CD4-positive, CD25-positive, alpha-beta regulatory T cell (primary cell): ENCODE measurements at regions not wholly inside any gene's neighbourhood (a gene's known extent, or its start where the extent isn't known, plus 50 kb on each side); places are given as distances from the start of the nearest gene placed in this dataset.

Experiments used
- ATAC-seq, 2 donors: fragments of 150-1000 bp; cut with Tn5 transposase; one replicate each; pipeline ENCODE4 v1.10.0; 2021; ENCODE audit warnings: low read depth in 2 of 2, moderate number of reproducible peaks in 2 of 2, moderate library complexity in 1 of 2
- DNase-seq, 3 donors: peaks; one replicate each; pipeline versions ENCODE4 v3.0.0 to v3.0.0-alpha.2; 2012 to 2022; ENCODE audit warnings: mixed read lengths in 1 of 3
- H3K27ac ChIP-seq: one replicate; pipeline ENCODE4 v1.7.0; 2013; ENCODE audit warnings: mild to moderate bottlenecking, low read length; ENCODE audit not compliant: insufficient read depth, poor library complexity, severe bottlenecking
- H3K27me3 ChIP-seq: one replicate; pipeline ENCODE4 v1.7.0; 2013; ENCODE audit warnings: low read length; ENCODE audit not compliant: control insufficient read depth, insufficient read depth
- H3K36me3 ChIP-seq: one replicate; pipeline ENCODE4 v1.7.0; 2013; ENCODE audit warnings: mild to moderate bottlenecking, low read length, moderate library complexity; ENCODE audit not compliant: control insufficient read depth, insufficient read depth
- H3K4me1 ChIP-seq: 2 replicates; pipeline ENCODE4 v1.7.0; 2013; ENCODE audit warnings: mild to moderate bottlenecking, low read length; ENCODE audit not compliant: insufficient read depth, control insufficient read depth, poor library complexity, severe bottlenecking
- H3K4me3 ChIP-seq: one replicate; pipeline ENCODE4 v1.7.0; 2013; ENCODE audit warnings: low read depth, mild to moderate bottlenecking, low read length, moderate library complexity
- H3K9me3 ChIP-seq, 2 experiments: 1 replicate in 1 of 2; 2 replicates in 1 of 2; pipeline ENCODE4 v1.7.0; 2013; ENCODE audit warnings: low read length in 2 of 2, mild to moderate bottlenecking in 1 of 2, moderate library complexity in 1 of 2; ENCODE audit not compliant: control insufficient read depth in 2 of 2
- H3K27ac Mint-ChIP-seq, 3 donors: one replicate each; pipeline ENCODE4 v1.8.0; 2020 to 2022; ENCODE audit warnings: mild to moderate bottlenecking in 3 of 3, mixed read lengths in 3 of 3, moderate library complexity in 2 of 3
- H3K27me3 Mint-ChIP-seq: one replicate; pipeline ENCODE4 v1.8.0; 2022; ENCODE audit warnings: mild to moderate bottlenecking, mixed read lengths
- H3K36me3 Mint-ChIP-seq: one replicate; pipeline ENCODE4 v1.8.0; 2020; ENCODE audit warnings: mixed read lengths
- H3K4me1 Mint-ChIP-seq, 4 donors: one replicate each; pipeline ENCODE4 v1.8.0; 2020 to 2022; ENCODE audit warnings: mixed read lengths in 4 of 4, mild to moderate bottlenecking in 1 of 4
- H3K4me3 Mint-ChIP-seq, 4 donors: one replicate each; pipeline ENCODE4 v1.8.0; 2020 to 2022; ENCODE audit warnings: mild to moderate bottlenecking in 4 of 4, mixed read lengths in 4 of 4, moderate library complexity in 3 of 4
- H3K9me3 Mint-ChIP-seq, 7 donors: one replicate each; pipeline ENCODE4 v1.8.0; 2020 to 2022; ENCODE audit warnings: mixed read lengths in 7 of 7, mild to moderate bottlenecking in 3 of 7, moderate library complexity in 2 of 7

- peaks cover 0 to 7% (median 2%) of the 10 kb centered on the region in 7 donors for H3K9me3 Mint-ChIP-seq
- Histone ChIP-seq H3K27ac (no peak overlapping the region), H3K4me3 (no peak overlapping the region), H3K27me3 (peaks cover 16% of the 10 kb centered on the region), H3K4me1 (no peaks in the 10 kb centered on the region), H3K36me3 (no peaks in the 10 kb centered on the region), H3K9me3 (no peaks in the 10 kb centered on the region)
- peaks cover 34% of the 10 kb centered on the region for H3K27me3 Mint-ChIP-seq
- no peaks in the 10 kb centered on the region for H3K4me1 Mint-ChIP-seq
- ATAC-seq (no peak), DNase-seq (no peak)
- H3K4me3 Mint-ChIP-seq: no peak overlapping the region
- no peaks in the 10 kb centered on the region for H3K36me3 Mint-ChIP-seq
- no peak overlapping the region for H3K27ac Mint-ChIP-seq
These were observed 52.8 kb downstream of the FAM43A start for GRCh38 chr3:194738254-194739093.

GRCh38 chr3:194739498-194740284 is 54.0 kb downstream of the FAM43A start:
- no peaks in the 10 kb centered on the region for H3K4me1 ChIP-seq
- ATAC-seq: no peak
- Mint-ChIP-seq H3K9me3 (peaks cover 0 to 7% (median 2%) of the 10 kb centered on the region in 7 donors), H3K27ac (no peak overlapping the region), H3K27me3 (peaks cover 37% of the 10 kb centered on the region), H3K4me3 (no peak overlapping the region), H3K4me1 (no peaks in the 10 kb centered on the region), H3K36me3 (no peaks in the 10 kb centered on the region)
- H3K4me3 ChIP-seq: no peak overlapping the region
- DNase-seq: no peak
- H3K9me3 ChIP-seq: no peaks in the 10 kb centered on the region
- H3K36me3 ChIP-seq: no peaks in the 10 kb centered on the region
- no peak overlapping the region for H3K27ac ChIP-seq
- H3K27me3 ChIP-seq: peaks cover 15% of the 10 kb centered on the region

- H3K4me1 Mint-ChIP-seq: no peaks in the 10 kb centered on the region
- H3K27me3 Mint-ChIP-seq: peaks cover 33% of the 10 kb centered on the region
- H3K4me3 Mint-ChIP-seq: no peak overlapping the region
- H3K27ac Mint-ChIP-seq: no peak overlapping the region
- ATAC-seq: no peak
- H3K36me3 ChIP-seq: no peaks in the 10 kb centered on the region
- H3K9me3 Mint-ChIP-seq: peaks cover 0 to 2% (median 0%) of the 10 kb centered on the region in 7 donors
- H3K4me3 ChIP-seq: no peak overlapping the region
- H3K36me3 Mint-ChIP-seq: no peaks in the 10 kb centered on the region
- H3K27ac ChIP-seq: no peak overlapping the region
- H3K4me1 ChIP-seq: no peaks in the 10 kb centered on the region
- H3K9me3 ChIP-seq: no peaks in the 10 kb centered on the region
- peaks cover 15% of the 10 kb centered on the region for H3K27me3 ChIP-seq
- DNase-seq: no peak
These were observed 55.3 kb downstream of the FAM43A start for GRCh38 chr3:194740859-194741491.

- Mint-ChIP-seq H3K4me1 (no peaks in the 10 kb centered on the region), H3K27ac (no peak overlapping the region), H3K27me3 (peaks cover 33% of the 10 kb centered on the region), H3K36me3 (no peaks in the 10 kb centered on the region), H3K9me3 (peaks cover 0 to 2% (median 0%) of the 10 kb centered on the region in 7 donors), H3K4me3 (no peak overlapping the region)
- no peaks in the 10 kb centered on the region for H3K4me1 ChIP-seq
- DNase-seq (no peak), ATAC-seq (no peak)
- H3K27me3 ChIP-seq: peaks cover 15% of the 10 kb centered on the region
- H3K36me3 ChIP-seq: no peaks in the 10 kb centered on the region
- H3K4me3 ChIP-seq: no peak overlapping the region
- no peak overlapping the region for H3K27ac ChIP-seq
- no peaks in the 10 kb centered on the region for H3K9me3 ChIP-seq
These were observed 56.2 kb downstream of the FAM43A start for GRCh38 chr3:194741916-194742315.

- H3K4me1 Mint-ChIP-seq: no peaks in the 10 kb centered on the region
- no peak overlapping the region for H3K4me3 Mint-ChIP-seq
- Histone ChIP-seq H3K9me3 (no peaks in the 10 kb centered on the region), H3K27ac (no peak overlapping the region), H3K4me3 (no peak overlapping the region), H3K4me1 (no peaks in the 10 kb centered on the region), H3K36me3 (no peaks in the 10 kb centered on the region), H3K27me3 (peaks cover 5% of the 10 kb centered on the region)
- no peak for DNase-seq
- peaks cover 24% of the 10 kb centered on the region for H3K27me3 Mint-ChIP-seq
- H3K9me3 Mint-ChIP-seq: peaks cover 0 to 2% (median 0%) of the 10 kb centered on the region in 7 donors
- no peaks in the 10 kb centered on the region for H3K36me3 Mint-ChIP-seq
- no peak for ATAC-seq
- H3K27ac Mint-ChIP-seq: no peak overlapping the region
These were observed 59.1 kb downstream of the FAM43A start for GRCh38 chr3:194744826-194745225.

- Mint-ChIP-seq H3K27me3 (peaks cover 20% of the 10 kb centered on the region), H3K4me3 (peak overlapping the region in 1 of 4 donors; percentile 68), H3K9me3 (no peaks in the 10 kb centered on the region), H3K36me3 (no peaks in the 10 kb centered on the region), H3K27ac (no peak overlapping the region), H3K4me1 (no peaks in the 10 kb centered on the region)
- Histone ChIP-seq H3K27ac (no peak overlapping the region), H3K4me1 (no peaks in the 10 kb centered on the region), H3K4me3 (no peak overlapping the region), H3K9me3 (no peaks in the 10 kb centered on the region), H3K36me3 (no peaks in the 10 kb centered on the region), H3K27me3 (peaks cover 3% of the 10 kb centered on the region)
- DNase-seq (no peak), ATAC-seq (no peak)
These were observed 59.9 kb downstream of the FAM43A start for GRCh38 chr3:194745422-194746184.

GRCh38 chr3:194748225-194748624 is 62.5 kb downstream of the FAM43A start:
- H3K4me3 ChIP-seq: no peak overlapping the region
- Mint-ChIP-seq H3K4me3 (no peak overlapping the region), H3K27me3 (peaks cover 18% of the 10 kb centered on the region), H3K4me1 (no peaks in the 10 kb centered on the region), H3K27ac (no peak overlapping the region), H3K36me3 (no peaks in the 10 kb centered on the region), H3K9me3 (no peaks in the 10 kb centered on the region)
- H3K9me3 ChIP-seq: no peaks in the 10 kb centered on the region
- no peaks in the 10 kb centered on the region for H3K4me1 ChIP-seq
- no peaks in the 10 kb centered on the region for H3K36me3 ChIP-seq
- no peak for DNase-seq
- ATAC-seq: no peak
- no peaks in the 10 kb centered on the region for H3K27me3 ChIP-seq
- H3K27ac ChIP-seq: no peak overlapping the region
